ENCODE measurements at regions not wholly inside any gene's neighbourhood (a gene's known extent, or its start where the extent isn't known, plus 50 kb on each side); places are given as distances from the start of the nearest gene placed in this dataset.
"Not testable (repeated sequence)": the region's sequence is repeated elsewhere in the genome, so short reads cannot be mapped to it uniquely, and the experiment has no call there.

DNA sequence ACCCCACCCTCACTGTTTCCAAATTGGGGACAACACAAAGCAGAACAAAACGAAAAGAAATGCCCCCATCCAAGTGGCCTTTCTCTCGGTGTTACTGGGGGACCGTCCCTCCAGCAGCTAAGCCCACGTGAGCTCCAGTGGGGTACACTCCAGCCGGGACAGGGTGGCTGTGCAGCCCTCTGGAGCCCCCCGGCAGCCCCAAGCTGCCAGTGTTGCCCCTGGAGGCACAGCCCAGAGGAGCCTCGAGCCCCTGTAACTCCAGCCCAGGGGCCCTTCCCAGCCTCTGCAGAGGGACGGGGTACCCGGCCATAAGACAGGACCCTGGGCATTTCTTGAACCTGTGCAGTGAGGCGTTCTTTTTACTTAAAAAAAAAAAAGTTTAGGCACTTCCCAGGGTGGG is 124.5 kb upstream of the KCTD7 start:
- no peak for DNase-seq

DNA sequence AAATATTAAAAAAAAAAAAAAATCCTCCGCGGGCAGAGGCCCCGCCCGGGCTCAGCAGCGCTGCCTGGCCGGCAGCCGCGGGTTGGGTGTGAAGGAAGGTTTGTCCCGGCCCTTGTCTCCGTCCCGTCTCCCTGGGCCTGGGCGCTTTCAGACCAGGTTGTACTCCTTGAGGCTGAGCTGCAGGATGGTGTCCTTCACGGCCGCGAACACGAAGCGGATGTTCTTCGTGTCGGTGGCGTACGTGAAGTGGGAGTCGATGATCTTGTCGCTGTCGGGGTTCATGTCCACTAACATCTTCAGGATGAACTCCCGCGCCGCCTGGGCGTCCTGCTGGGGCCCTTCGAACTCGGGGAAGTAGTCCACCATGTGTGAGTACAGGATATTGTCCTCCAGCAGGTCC is 123.7 kb upstream of the KCTD7 start:
- DNase-seq: no peak

DNA sequence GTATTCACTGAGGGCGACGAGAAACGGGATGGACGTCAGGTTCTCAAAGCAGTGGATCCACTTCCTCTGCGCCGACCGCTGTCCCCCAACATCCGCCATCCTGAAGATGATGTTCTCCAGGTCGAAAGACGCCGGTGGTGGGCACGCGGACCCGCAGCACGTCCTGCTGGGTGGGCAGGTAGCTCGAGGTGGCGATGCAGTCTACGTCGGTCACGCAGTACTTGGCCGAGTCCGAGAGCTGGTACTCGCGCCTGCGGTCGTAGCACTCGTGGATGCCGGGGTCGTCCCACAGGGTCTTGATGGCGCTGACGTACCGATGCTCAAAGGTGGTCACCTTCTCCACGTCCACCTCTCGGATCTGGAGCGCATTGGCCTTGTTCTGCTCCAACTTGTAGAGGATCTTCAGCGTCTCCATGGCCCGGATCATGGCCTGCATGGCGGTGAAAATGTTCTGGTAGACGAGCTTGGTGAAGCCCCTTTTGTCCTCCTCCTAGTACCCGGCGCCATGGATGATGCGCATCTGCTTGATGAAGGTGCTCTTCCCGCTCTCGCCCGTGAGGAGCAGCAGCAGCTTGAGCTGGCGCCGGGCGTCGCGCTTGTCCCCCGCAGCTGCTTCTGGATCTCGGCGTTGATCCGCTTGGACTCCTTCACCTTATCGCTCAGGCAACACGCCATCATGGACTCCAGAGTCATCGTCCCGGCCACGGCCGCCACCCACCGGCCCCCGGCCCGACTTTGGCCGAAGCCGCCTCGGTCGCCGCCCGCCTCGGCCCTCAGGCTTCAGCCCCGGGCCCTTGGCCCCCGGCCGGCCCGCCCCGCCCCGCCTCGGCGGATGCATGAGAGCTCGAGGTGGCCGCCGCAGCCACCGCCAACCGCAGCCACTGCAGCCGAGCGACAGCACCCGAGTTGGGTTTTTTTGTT is 122.9 kb upstream of the KCTD7 start:
- DNase-seq: no peak

DNA sequence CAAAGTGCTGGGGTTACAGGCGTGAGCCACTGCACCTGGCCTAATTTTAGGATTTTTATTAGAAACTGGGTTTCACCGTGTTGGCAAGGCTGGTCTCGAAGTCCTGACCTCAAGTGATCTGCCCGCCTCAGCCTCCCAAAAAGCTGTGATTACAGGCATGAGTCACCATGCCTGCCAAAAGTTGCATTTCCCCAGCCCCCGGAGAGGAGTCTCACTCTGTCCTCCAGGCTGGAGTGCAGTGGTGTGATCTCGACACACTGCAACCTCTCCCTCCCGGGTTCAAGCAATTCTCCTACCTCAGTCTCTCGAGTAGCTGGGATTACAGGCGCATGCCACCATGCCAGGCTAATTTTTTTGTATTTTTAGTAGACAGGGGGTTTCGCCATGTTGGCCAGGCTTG is 122.0 kb upstream of the KCTD7 start:
- peak; percentile 21 for DNase-seq

DNA sequence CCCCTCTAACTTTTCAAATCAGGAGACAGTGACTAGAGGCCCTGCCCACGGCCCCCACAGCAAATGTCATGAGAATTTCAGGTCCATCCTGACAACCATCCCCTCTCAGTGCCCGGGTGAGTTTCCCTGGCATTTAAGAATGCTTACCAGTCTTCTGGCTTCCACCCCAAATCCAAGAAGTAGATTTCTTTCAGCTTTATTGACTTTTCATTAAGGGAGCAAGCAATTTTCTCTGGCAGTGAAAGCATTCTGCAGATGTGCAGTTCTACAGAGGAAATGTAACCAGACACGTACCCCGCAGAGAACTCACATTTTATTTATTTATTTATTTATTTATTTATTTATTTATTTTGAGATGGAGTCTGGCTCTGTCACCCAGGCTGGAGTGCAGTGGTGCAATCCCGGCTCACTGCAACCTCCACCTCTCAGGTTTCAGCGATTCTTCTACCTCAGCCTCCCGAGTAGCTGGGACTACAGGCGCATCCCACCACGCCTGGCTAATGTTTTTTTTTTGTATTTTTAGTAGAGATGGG is 120.9 kb upstream of the KCTD7 start:
- no peak for DNase-seq

DNA sequence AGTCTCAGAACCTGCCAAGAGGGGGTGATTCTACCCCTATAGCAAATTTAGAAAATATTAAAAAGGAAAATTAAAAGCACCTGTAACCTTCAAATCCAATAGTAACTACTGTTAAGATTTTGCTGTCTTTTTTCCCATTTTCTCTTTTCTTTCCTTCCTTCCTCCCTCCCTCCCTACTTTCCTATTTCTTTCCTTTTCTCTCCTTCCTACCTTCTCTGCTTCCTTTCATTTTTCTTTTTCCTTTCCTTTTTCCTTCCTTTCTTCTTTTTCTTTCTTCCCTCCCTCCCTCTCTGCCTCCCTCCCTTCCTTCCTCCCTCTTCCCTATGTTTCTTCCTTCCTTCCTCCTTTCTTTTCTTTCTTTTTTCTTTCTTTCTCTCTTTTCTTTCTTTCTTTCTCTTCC is 120.2 kb upstream of the KCTD7 start:
- no peak for DNase-seq

DNA sequence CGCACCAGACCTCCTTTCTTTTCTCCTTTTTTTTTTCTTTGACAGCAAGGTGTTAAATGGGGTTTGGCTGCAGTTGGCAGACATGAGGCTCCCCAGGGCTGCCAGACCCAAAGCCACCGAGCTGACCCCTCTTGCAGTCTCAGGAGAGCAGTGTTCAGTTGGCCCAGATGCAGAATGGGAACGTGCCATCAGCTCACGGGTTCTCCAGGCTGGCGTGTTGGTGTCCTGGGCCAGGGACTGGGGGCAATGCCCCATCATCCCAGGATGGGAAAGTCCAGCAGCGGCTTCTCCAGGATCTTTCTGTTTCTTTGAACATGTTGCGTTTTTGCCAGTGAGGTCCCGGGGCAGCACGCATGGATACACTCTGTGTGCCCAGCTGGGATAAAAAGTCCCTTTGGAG is 114.6 kb upstream of the KCTD7 start:
- DNase-seq: no peak

DNA sequence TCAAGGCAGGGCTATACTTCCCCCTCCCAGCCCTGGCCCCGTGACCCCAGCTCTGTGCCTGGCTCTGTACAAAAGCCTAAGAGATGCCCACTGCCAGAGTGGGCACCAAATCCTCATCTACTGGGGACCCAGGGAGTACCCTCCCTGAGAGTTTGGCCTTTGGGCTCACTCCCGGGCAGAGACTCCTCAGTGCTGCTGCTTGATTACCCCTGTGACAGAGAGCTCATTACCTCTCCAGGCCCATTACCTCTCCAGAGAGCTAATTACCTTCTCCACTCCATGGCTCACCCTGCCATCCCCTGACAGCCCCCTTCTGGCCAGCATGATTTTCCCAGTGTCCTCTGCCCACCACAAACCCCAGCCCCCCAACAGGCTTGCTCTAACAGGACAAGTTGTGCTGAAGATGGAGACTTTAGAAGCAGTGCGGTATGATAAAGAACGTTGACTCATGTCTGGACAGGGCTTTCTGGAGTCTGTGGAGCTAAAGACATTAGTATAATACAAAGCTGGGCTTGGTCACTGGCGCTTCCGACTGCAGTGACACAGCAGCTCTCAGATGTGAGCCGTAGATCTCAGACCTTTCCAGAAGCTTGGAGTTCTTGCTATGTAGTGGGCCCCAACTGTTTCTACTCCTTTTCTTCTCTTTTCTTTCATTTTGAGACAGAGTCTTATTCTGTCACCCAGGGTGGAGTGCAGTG is 111.3 kb upstream of the KCTD7 start:
- DNase-seq: no peak

DNA sequence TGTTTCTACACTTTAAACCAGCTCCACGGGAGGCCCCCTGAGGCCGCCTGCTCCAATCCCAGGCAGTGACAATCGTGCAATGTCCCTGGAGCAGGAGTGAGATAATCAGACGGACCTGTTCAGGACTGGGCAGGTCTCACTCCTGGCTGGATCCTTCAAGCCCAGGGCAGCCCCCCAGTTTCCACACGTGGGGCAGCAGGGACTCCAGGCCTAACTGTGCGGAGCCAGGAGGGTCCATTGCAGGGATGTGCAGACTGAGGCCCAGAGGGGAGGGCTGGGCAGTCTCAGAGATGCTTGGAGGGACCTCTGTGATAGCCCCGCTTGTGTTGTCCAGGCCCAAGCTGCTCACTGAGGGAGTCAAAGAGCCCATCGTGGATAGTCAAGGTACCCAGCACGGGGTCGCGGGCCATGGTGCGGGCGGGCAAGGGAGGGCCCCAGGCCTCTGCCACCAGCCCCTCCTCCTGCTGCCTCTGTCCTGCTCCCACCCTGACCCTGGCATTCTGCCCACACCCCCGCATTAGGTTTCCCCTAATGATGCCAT is 110.5 kb upstream of the KCTD7 start:
- DNase-seq: no peak

DNA sequence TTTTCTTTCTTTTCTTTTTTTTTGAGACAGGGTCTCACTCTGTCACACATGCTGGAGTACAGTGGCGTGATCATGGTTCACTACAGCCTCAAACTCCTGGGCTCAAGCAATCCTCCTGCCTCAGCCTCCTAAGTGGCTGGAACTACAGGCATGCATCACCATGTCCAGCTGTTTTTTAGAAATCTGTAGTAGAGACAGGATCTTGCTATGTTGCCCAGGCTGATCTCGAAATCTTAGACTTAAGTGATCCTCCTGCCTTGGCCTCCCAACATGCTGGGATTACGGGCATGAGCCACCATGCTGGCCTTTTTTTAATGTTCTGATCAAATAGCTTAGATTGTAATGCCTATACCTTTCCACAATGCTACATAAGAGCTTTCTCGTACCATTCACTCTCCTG is 107.0 kb upstream of the KCTD7 start:
- DNase-seq: no peak

DNA sequence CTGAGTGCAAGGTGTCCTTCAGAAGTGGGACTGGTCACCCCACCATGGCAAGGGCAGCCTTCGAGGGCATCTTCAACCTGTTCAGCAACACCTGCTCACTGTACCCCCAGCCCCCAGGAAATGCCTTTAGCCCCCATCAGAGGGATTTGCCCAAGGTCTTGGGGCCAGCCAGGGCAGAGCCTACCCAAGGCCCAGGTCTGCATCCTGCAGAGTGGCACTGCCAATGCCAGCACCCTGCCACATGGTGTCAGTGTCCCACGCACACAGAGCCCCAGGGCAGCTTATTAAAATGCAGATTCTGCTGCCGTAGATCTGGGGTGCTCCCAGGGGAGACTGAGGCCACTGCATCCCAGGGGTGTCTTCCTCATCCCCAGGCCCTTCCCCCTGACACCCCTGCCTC is 106.2 kb upstream of the KCTD7 start:
- peak; percentile 16 for DNase-seq

DNA sequence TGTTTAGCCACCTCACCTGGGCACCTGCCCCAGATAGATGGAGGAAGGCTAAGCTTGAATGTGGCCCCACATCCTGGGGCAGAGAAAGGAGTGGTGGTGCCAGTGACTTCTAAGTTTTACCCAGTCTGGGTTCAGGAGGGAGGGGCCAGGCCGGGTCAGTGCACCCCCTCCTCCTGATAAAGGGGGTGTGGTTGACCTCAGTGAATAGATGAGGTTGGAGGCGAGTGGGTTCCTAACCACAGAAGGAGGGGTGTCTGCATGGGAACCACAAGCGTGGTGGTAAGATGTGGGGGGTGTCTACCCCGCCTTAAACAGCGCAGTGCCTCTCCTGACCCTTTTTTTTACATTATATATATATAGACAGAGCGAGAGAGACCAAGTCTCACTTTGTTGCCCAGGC is 105.3 kb upstream of the KCTD7 start:
- DNase-seq: no peak

DNA sequence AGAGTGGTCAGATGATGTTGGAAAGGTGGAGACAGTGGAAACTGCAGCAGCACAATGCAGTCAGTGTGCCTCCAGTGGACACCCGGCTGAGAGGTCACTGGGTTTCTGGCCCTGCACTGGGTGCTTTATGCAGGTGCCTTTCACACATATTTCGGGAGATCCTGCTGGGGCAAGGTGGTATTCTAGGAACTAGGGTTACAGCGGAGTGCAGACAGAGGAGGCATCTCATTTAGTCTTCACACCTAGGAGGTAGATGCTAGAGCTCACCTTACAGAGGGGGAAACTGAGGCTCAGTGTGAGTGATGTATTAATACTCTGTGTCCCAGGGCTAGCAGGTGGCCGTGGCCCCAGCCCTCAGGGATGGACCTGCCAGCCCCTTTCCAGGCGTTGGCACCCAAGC is 103.9 kb upstream of the KCTD7 start:
- no peak for DNase-seq

DNA sequence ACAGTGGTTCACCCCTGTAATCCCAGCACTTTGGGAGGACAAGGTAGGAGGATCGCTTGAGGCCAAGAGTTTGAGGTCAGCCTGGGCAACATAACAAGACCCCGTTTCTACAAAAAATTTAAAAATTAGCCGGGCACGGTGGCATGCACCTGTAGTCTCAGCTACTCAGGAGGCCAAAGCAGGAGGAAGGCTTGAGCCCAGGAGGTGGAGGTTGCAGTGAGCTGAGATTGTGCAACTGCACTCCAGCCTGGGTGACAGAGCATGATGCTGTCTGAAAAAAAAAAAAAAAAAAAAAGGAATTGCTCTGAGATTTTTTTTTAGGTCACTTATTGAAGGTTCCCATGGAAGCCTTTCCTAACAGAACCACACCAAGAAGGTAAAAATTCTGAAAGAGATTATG is 101.9 kb upstream of the KCTD7 start:
- not testable (repeated sequence) for DNase-seq

DNA sequence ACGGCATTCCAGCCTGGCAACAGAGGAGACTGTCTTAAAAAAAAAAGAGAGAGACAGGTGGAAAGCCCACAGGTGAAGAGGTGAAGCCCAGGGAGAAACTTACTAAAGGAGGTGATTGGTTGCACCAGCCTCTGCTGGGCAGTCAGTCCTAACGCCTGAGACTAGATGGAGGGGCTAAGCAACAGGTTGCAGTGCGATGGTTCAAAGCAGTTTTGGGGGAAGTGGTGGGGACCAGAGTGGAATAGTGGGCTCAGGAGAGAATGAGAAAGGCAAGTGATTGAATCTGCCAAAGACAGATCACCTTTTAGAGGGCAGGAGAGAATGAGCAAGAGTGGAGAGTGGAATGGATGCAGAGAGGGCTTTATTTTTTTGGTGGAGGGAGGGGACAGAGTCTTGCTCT is 100.0 kb upstream of the KCTD7 start:
- no peak for DNase-seq

DNA sequence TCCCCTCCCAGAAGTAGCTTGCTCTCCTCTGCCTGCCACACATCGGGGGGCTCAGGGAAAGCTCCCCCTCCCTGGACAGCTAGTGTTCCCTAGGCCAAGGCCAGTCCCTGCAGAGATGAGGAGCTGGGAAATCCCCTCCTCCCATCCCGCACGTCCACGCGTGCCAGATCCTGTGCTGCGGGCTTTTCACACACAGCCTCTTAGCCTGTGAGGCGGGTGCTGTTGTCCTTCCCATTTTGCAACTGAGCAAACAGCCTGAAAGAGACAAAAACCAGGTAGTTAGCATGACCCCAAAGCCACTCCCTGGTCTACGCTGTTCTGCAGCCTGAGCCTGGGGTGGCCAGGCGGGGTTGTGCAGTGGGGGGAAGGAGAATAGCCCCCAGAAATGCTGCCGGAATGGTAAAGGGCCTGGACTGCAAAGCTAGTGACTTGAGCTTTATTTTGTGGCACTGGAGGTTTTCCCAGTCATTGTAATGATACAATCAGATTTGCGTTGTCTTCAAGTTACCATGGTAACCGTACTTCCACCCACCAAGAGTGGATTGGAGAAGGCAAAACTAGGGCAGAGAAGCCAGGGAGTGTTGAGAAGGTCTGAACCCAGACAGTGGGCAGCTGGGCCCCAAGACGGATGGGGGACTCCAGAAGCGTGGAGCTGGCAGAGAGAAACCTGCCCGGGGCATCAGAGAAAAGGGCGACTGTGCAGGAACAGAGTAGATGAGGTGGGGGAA is 98.6 kb upstream of the KCTD7 start:
- DNase-seq: no peak

DNA sequence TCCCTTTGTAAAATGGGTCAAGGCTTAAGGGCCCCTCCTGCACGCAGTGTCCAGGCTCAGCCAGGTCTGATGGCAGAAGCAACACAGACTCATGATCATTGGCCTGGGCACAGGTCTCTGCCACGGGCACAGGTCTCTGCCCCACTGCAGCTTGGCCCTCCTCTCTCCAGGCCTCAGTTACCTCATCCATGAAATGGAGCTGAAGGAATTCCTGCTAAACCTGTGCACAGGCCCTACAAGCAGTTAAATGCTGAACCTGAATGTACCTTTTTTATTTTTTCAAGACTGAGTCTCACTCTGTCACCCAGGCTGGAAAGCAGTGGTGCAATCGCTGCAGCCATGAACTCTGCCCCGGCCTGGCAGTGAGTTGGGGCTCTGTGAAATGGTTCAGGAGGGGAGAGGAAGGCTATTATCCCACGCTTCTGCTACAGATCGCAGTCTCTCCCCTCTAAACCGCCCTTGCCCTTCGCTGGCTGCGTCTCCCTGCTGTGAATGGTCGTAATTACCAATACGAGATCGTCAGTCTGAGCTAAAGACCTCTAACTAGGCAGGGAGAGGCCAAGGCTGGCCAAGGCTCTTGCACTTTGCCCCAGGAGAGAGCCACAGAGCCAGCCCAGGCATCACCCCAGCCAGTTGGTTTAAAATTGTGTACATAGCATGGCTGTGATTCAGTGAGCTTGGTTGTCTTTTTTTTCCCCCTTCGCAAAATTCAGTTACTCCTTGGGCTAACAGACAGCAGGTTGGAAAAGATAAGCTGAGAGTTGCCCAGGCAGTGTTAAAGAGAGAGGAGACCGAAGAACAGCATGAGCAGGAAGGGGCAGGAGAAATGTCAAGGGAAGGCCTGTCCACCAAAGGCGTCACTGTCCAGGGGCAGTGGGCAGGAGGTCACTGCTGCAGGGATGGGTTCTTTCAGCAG is 93.0 kb upstream of the KCTD7 start:
- no peak for DNase-seq

DNA sequence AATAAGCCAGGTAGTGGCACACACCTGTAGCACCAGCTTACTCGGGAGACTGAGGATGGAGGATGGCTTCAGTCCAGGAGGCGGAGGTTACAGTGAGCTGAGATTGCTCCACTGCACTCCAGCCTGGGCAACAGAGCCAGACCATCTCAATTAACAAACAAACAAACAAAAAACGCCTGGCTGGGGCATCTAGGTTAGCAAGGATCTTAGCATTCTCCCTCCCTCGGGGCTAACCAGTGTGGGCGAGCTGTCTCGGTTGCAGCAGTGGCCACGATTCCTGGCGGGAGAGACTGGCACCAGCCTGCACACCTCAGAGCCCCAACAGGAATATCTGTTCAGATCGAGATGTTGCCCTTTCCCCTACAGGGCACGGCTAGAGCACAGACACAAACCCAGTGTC is 91.3 kb upstream of the KCTD7 start:
- DNase-seq: no peak

DNA sequence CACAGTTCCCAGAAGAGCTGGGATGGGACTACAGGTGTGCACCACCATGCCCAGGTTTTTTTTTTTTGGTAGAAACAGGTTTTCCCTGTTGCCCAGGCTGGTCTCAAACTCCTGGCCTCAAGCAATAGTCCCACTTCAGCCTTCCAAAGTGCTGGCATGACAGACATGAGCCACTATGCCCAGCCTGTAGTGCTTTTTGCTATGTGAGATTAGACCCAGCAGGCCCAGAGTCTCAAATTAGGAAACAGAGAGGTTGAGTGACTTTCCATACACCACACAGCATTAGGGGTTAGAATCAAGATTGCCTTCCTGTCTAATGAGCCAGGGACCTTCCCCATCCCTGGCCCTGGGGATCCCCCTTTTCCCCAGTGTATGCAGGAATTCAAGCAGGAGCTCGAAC is 90.8 kb upstream of the KCTD7 start:
- no peak for DNase-seq

DNA sequence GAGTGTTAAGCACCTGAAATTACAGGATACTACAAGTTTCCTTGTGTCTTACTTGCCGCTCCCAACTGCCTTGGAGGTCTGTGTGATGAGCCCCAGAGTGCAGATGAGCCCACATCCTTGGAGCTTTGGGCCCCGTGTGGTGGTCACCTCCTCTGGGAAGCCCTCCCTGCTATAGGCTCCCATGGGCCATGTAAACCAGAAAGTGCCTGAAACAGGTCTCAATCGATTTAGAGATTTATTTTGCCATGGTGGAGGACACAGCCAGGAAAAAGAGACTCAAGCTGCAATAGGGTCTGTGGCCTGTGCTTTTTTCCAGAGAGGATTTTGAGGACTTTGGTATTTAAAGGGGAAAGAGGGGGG is 89.4 kb upstream of the KCTD7 start:
- DNase-seq: no peak

DNA sequence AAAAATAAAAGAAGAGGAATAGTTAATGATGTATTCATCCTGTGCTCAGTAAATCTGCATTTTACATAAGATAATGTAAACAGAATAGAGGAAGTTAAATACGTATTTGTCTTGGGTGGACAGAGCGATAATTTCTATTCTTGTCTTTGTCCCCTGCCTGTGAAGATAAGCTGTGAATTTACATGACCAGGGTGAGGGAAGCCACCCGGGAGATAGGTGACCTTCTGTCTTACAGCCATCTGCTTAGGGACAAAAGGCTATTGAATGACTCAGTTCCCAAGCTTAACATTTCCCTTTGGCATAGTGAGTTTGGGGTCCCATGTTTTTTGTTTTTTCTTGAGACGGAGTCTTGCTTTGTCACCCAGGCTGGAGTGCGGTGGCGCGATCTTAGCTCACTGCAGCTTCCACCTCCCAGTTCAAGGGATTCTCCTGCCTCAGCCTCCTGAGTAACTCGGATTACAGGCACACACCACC is 88.7 kb upstream of the KCTD7 start:
- DNase-seq: no peak

DNA sequence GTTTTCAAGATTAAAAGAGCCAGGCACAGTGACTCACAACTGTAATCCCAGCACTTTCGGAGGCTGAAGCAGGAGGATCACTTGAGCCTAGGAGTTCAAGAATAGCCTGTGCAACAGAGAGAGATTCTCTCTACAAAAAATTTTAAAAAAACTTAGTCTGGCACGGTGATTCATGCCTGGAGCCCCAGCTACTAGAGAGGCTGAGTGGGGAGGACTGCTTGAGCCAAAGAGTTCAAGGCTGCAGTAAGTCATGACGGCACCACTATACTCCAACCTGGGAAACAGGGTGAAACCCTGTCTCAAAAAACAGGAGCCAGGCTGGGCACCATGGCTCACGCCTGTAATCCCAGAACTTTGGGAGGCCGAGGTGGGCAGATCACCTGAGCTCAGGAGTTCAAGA is 86.6 kb upstream of the KCTD7 start:
- DNase-seq: no peak
